ENCODE measurements at regions not wholly inside any gene's neighbourhood (a gene's known extent, or its start where the extent isn't known, plus 50 kb on each side); places are given as distances from the start of the nearest gene placed in this dataset.

- no TSS peak for BruUV-seq (replicated peaks)
- H3K9me3 ChIP-seq (replicated peaks; ENCODE audit: control insufficient read depth, insufficient read depth, low read length), result no peaks in the 10 kb centered on the region
- dilution Hi-C loops (cut with MboI; ENCODE audit: extremely low pct_ligation_motif_present, low sequenced_read_pairs) (no loop called here), intact Hi-C loops (cut with micrococcal nuclease) (no loop called here)
- no peak for TF ChIP-seq GATA2 (IDR thresholded peaks at IDR 0.05; ENCODE audit: insufficient read depth, insufficient read length, low read depth, low read length)
- no peak overlapping the region for H2AFZ ChIP-seq (ENCODE audit: low read depth, low read length)
- no peak overlapping the region for H3K4me3 ChIP-seq (replicated peaks in 1 of 3; ENCODE audit: insufficient read depth in 1 of 3, low read depth in 1 of 3, low read length in 3 of 3)
- peaks cover 0 to 5% of the 10 kb centered on the region in 2 experiments for H3K27me3 ChIP-seq (ENCODE audit: control insufficient read depth in 2 of 2, insufficient read depth in 2 of 2, low read length in 2 of 2)
- no peaks in the 10 kb centered on the region for H3K79me2 ChIP-seq (ENCODE audit: control insufficient read depth, insufficient read depth, low read length)
- no peak overlapping the region for H3K9ac ChIP-seq (replicated peaks; ENCODE audit: extremely low read depth, insufficient read depth, low read length)
- no peaks in the 10 kb centered on the region for H3K9me1 ChIP-seq (replicated peaks; ENCODE audit: control insufficient read depth, extremely low read depth, insufficient read depth, low read length)
- FAIRE-seq, result no peak
- no peaks in the 10 kb centered on the region for H4K20me1 ChIP-seq (replicated peaks; ENCODE audit: control insufficient read depth, extremely low read depth, insufficient read depth, low read length)
- no peak overlapping the region for H3K27ac ChIP-seq (ENCODE audit: insufficient read depth, low read depth, low read length)
- peaks cover 3% of the 10 kb centered on the region for H3K4me1 ChIP-seq (ENCODE audit: control insufficient read depth, extremely low read depth, insufficient read depth, low read length)
- no peak overlapping the region for H3K4me2 ChIP-seq (ENCODE audit: insufficient read depth, low read length)
- H3K36me3 ChIP-seq (ENCODE audit: control insufficient read depth in 2 of 2, extremely low read depth in 1 of 2, insufficient read depth in 2 of 2, low read length in 2 of 2), result no peaks in the 10 kb centered on the region
- CTCF ChIA-PET, result interaction anchor here (1.3 to 11.6 kb wide), 5 partner anchors 13 to 451 kb away, joined by 3 to 399 read pairs (median 21); no protein-coding TSS in a partner anchor
- DNase-seq (ENCODE audit: low read depth, low spot score), result no peak
- POLR2A ChIA-PET, result no interaction called here
These were observed 81.7 kb upstream of the ABCC4 start for GRCh38 chr13:95382916-95383315.

GRCh38 chr13:95385373-95385772, 84.1 kb upstream of the ABCC4 start:
- no TSS peak for BruUV-seq (replicated peaks)
- CTCF ChIA-PET, result interaction anchor here (11.6 kb wide), 1 partner anchor 195 kb away, joined by 399 read pairs; no protein-coding TSS in a partner anchor

More at GRCh38 chr13:95385373-95385772, 84.1 kb upstream of the ABCC4 start:
- no peak overlapping the region for H2AFZ ChIP-seq (ENCODE audit: low read depth, low read length)
- TF ChIP-seq MYC (IDR thresholded peaks at IDR 0.05; ENCODE audit: low read depth, low read length) (no peak), EZH2 (IDR thresholded peaks at IDR 0.05; ENCODE audit: borderline replicate concordance, low read depth, low read length, severe bottlenecking) (no peak), CTCF (IDR thresholded peaks at IDR 0.05; ENCODE audit: extremely low read depth in 1 of 2, insufficient read depth in 1 of 2, low read depth in 1 of 2, low read length in 2 of 2) (no peak), JUN (IDR thresholded peaks at IDR 0.05; ENCODE audit: borderline replicate concordance, insufficient read depth, insufficient read length, low read depth) (no peak), MAX (IDR thresholded peaks at IDR 0.05; ENCODE audit: insufficient read depth, insufficient read length) (no peak), POLR2AphosphoS5 (IDR thresholded peaks at IDR 0.05; ENCODE audit: insufficient read depth, low read depth, low read length) (no peak), POLR2A (IDR thresholded peaks at IDR 0.05; ENCODE audit: low read depth, low read length) (no peak), GATA2 (IDR thresholded peaks at IDR 0.05; ENCODE audit: insufficient read depth, insufficient read length, low read depth, low read length) (no peak), FOS (IDR thresholded peaks at IDR 0.05; ENCODE audit: borderline replicate concordance, insufficient read depth, low read length) (no peak)
- H4K20me1 ChIP-seq (replicated peaks; ENCODE audit: control insufficient read depth, extremely low read depth, insufficient read depth, low read length), result no peaks in the 10 kb centered on the region
- H3K4me2 ChIP-seq (ENCODE audit: insufficient read depth, low read length), result no peak overlapping the region
- peaks cover 8 to 11% of the 10 kb centered on the region in 2 experiments for H3K27me3 ChIP-seq (ENCODE audit: control insufficient read depth in 2 of 2, insufficient read depth in 2 of 2, low read length in 2 of 2)
- no peaks in the 10 kb centered on the region for H3K9me3 ChIP-seq (replicated peaks; ENCODE audit: control insufficient read depth, insufficient read depth, low read length)
- no peak overlapping the region for H3K4me3 ChIP-seq (replicated peaks in 1 of 3; ENCODE audit: insufficient read depth in 1 of 3, low read depth in 1 of 3, low read length in 3 of 3)
- intact Hi-C loops (cut with micrococcal nuclease), result no loop called here
- no peaks in the 10 kb centered on the region for H3K36me3 ChIP-seq (ENCODE audit: control insufficient read depth in 2 of 2, extremely low read depth in 1 of 2, insufficient read depth in 2 of 2, low read length in 2 of 2)
- H3K27ac ChIP-seq (ENCODE audit: insufficient read depth, low read depth, low read length), result no peak overlapping the region
- H3K79me2 ChIP-seq (ENCODE audit: control insufficient read depth, insufficient read depth, low read length), result no peaks in the 10 kb centered on the region
- no peak overlapping the region for H3K9ac ChIP-seq (replicated peaks; ENCODE audit: extremely low read depth, insufficient read depth, low read length)
- DNase-seq (ENCODE audit: low read depth, low spot score) (no peak), FAIRE-seq (no peak)
- POLR2A ChIA-PET, result no interaction called here
- dilution Hi-C loops (cut with MboI; ENCODE audit: extremely low pct_ligation_motif_present, low sequenced_read_pairs), result no loop called here
- no peaks in the 10 kb centered on the region for H3K9me1 ChIP-seq (replicated peaks; ENCODE audit: control insufficient read depth, extremely low read depth, insufficient read depth, low read length)
- H3K4me1 ChIP-seq (ENCODE audit: control insufficient read depth, extremely low read depth, insufficient read depth, low read length), result peaks cover 2% of the 10 kb centered on the region
